ENCODE measurements at regions not wholly inside any gene's neighbourhood (a gene's known extent, or its start where the extent isn't known, plus 50 kb on each side); places are given as distances from the start of the nearest gene placed in this dataset.

GRCh38 chr2:41785251-41786022 lies 262.4 kb upstream of the PKDCC start:
- no peak overlapping the region for H3K4me3 ChIP-seq (ENCODE audit: low read depth, low read length)
- no peak for TF ChIP-seq CTCF (conservative IDR thresholded peaks at IDR 0.05; ENCODE audit: low read depth, low read length)
- DNase-seq (ENCODE audit: low read depth): no peak

- no peak for TF ChIP-seq CTCF (conservative IDR thresholded peaks at IDR 0.05; ENCODE audit: low read depth, low read length)
- DNase-seq (ENCODE audit: low read depth): peak; percentile 52
- H3K4me3 ChIP-seq (ENCODE audit: low read depth, low read length): no peak overlapping the region
Measured at GRCh38 chr2:41791523-41791922, 256.3 kb upstream of the PKDCC start.

- no peak for TF ChIP-seq CTCF (conservative IDR thresholded peaks at IDR 0.05; ENCODE audit: low read depth, low read length)
Measured at GRCh38 chr2:41803361-41803760, 244.5 kb upstream of the PKDCC start.

GRCh38 chr2:41806286-41806685 lies 241.5 kb upstream of the PKDCC start:
- no peak overlapping the region for H3K4me3 ChIP-seq (ENCODE audit: low read depth, low read length)
- TF ChIP-seq CTCF (conservative IDR thresholded peaks at IDR 0.05; ENCODE audit: low read depth, low read length): no peak
- no peak for DNase-seq (ENCODE audit: low read depth)

More at GRCh38 chr2:41803361-41803760, 244.5 kb upstream of the PKDCC start:
- no peak overlapping the region for H3K4me3 ChIP-seq (ENCODE audit: low read depth, low read length)
- no peak for DNase-seq (ENCODE audit: low read depth)

- no peak for TF ChIP-seq CTCF (conservative IDR thresholded peaks at IDR 0.05; ENCODE audit: low read depth, low read length)
- DNase-seq (ENCODE audit: low read depth): no peak
Measured at GRCh38 chr2:41821167-41821566, 226.7 kb upstream of the PKDCC start.

GRCh38 chr2:41826921-41827320 lies 220.9 kb upstream of the PKDCC start:
- no peak for DNase-seq (ENCODE audit: low read depth)
- H3K4me3 ChIP-seq (ENCODE audit: low read depth, low read length): no peak overlapping the region
- no peak for TF ChIP-seq CTCF (conservative IDR thresholded peaks at IDR 0.05; ENCODE audit: low read depth, low read length)

More at GRCh38 chr2:41821167-41821566, 226.7 kb upstream of the PKDCC start:
- H3K4me3 ChIP-seq (ENCODE audit: low read depth, low read length): no peak overlapping the region
